ENCODE measurements at regions not wholly inside any gene's neighbourhood (a gene's known extent, or its start where the extent isn't known, plus 50 kb on each side); places are given as distances from the start of the nearest gene placed in this dataset.

- DNase-seq (ENCODE audit: low read depth) = no peak
Observed at GRCh38 chr2:52128081-52128480, 1096.1 kb upstream of the NRXN1 start.

- no peak for DNase-seq (ENCODE audit: low read depth)
Observed at GRCh38 chr2:52127527-52127926, 1095.6 kb upstream of the NRXN1 start.

- DNase-seq (ENCODE audit: low read depth) = peak; percentile 17
Observed at GRCh38 chr2:52117299-52117698, 1085.4 kb upstream of the NRXN1 start.

GRCh38 chr2:52115750-52116149 is 1083.8 kb upstream of the NRXN1 start:
- no peak for DNase-seq (ENCODE audit: low read depth)

- no peak for DNase-seq (ENCODE audit: low read depth)
Observed at GRCh38 chr2:52113338-52113737, 1081.4 kb upstream of the NRXN1 start.

GRCh38 chr2:52112141-52112540 is 1080.2 kb upstream of the NRXN1 start:
- no peak for DNase-seq (ENCODE audit: low read depth)

GRCh38 chr2:52107124-52107523 is 1075.2 kb upstream of the NRXN1 start:
- DNase-seq (ENCODE audit: low read depth) = no peak

- no peak for DNase-seq (ENCODE audit: low read depth)
Observed at GRCh38 chr2:52097071-52097470, 1065.1 kb upstream of the NRXN1 start.

GRCh38 chr2:52084759-52085158 is 1052.8 kb upstream of the NRXN1 start:
- DNase-seq (ENCODE audit: low read depth) = no peak

GRCh38 chr2:52083214-52083613 is 1051.3 kb upstream of the NRXN1 start:
- no peak for DNase-seq (ENCODE audit: low read depth)

- no peak for DNase-seq (ENCODE audit: low read depth)
Observed at GRCh38 chr2:52082646-52083045, 1050.7 kb upstream of the NRXN1 start.

GRCh38 chr2:52079602-52080001 is 1047.7 kb upstream of the NRXN1 start:
- no peak for DNase-seq (ENCODE audit: low read depth)

GRCh38 chr2:52077159-52077558 is 1045.2 kb upstream of the NRXN1 start:
- no peak for DNase-seq (ENCODE audit: low read depth)

- no peak for DNase-seq (ENCODE audit: low read depth)
Observed at GRCh38 chr2:52074130-52074719, 1042.3 kb upstream of the NRXN1 start.

- no peak for DNase-seq (ENCODE audit: low read depth)
Observed at GRCh38 chr2:52072949-52073348, 1041.0 kb upstream of the NRXN1 start.

- DNase-seq (ENCODE audit: low read depth) = no peak
Observed at GRCh38 chr2:52070665-52071064, 1038.7 kb upstream of the NRXN1 start.

- no peak for DNase-seq (ENCODE audit: low read depth)
Observed at GRCh38 chr2:52064234-52064633, 1032.3 kb upstream of the NRXN1 start.

- no peak for DNase-seq (ENCODE audit: low read depth)
Observed at GRCh38 chr2:52054824-52055223, 1022.9 kb upstream of the NRXN1 start.

- DNase-seq (ENCODE audit: low read depth) = no peak
Observed at GRCh38 chr2:52036853-52037252, 1004.9 kb upstream of the NRXN1 start.

- DNase-seq (ENCODE audit: low read depth) = no peak
Observed at GRCh38 chr2:52036024-52036423, 1004.1 kb upstream of the NRXN1 start.

GRCh38 chr2:52035391-52035790 is 1003.5 kb upstream of the NRXN1 start:
- DNase-seq (ENCODE audit: low read depth) = no peak

GRCh38 chr2:52034706-52035105 is 1002.8 kb upstream of the NRXN1 start:
- DNase-seq (ENCODE audit: low read depth) = no peak

- no peak for DNase-seq (ENCODE audit: low read depth)
Observed at GRCh38 chr2:52022006-52022405, 990.1 kb upstream of the NRXN1 start.

GRCh38 chr2:52017646-52018235 is 985.8 kb upstream of the NRXN1 start:
- DNase-seq (ENCODE audit: low read depth) = no peak

Data from non-pigmented ciliary epithelial cell (primary cell).